Hematopoietic multipotent progenitor cell treated with erythropoietin and hydrocortisone succinate and interleukin-3 and kit ligand, for 4 days (in vitro differentiated cells): ENCODE measurements at regions not wholly inside any gene's neighbourhood (a gene's known extent, or its start where the extent isn't known, plus 50 kb on each side); places are given as distances from the start of the nearest gene placed in this dataset.
A peak's percentile ranks its signal among the peaks of the same experiment; 100 is the strongest.
"Not testable (repeated sequence)": the region's sequence is repeated elsewhere in the genome, so short reads cannot be mapped to it uniquely, and the experiment has no call there.

Experiments
- DNase-seq: peaks from one replicate; pipeline ENCODE4 v3.0.0-alpha.2; 2015

GRCh38 chr1:168826269-168826668, 97.3 kb upstream of the DPT start:
- DNase-seq: no peak

GRCh38 chr1:168827557-168827956, 98.6 kb upstream of the DPT start:
- DNase-seq: no peak

- no peak for DNase-seq
Observed at GRCh38 chr1:168829876-168830275, 100.9 kb upstream of the DPT start.

GRCh38 chr1:168830562-168830961, 101.6 kb upstream of the DPT start:
- DNase-seq: no peak

- no peak for DNase-seq
Observed at GRCh38 chr1:168832661-168833060, 103.7 kb upstream of the DPT start.

GRCh38 chr1:168833362-168833761, 104.4 kb upstream of the DPT start:
- DNase-seq: no peak

GRCh38 chr1:168833801-168834224, 104.8 kb upstream of the DPT start:
- peak; percentile 30 for DNase-seq

GRCh38 chr1:168834225-168834872, 105.3 kb upstream of the DPT start:
- no peak for DNase-seq

GRCh38 chr1:168835176-168835575, 106.2 kb upstream of the DPT start:
- no peak for DNase-seq

- DNase-seq: no peak
Observed at GRCh38 chr1:168835791-168836190, 106.8 kb upstream of the DPT start.

GRCh38 chr1:168836469-168836868, 107.5 kb upstream of the DPT start:
- no peak for DNase-seq

GRCh38 chr1:168837230-168837629, 108.2 kb upstream of the DPT start:
- not testable (repeated sequence) for DNase-seq

- no peak for DNase-seq
Observed at GRCh38 chr1:168842306-168842705, 113.3 kb upstream of the DPT start.

GRCh38 chr1:168842916-168843315, 113.9 kb upstream of the DPT start:
- no peak for DNase-seq

GRCh38 chr1:168843401-168843800, 114.4 kb upstream of the DPT start:
- no peak for DNase-seq

GRCh38 chr1:168843950-168844349, 114.9 kb upstream of the DPT start:
- DNase-seq: no peak

GRCh38 chr1:168845140-168845539, 116.1 kb upstream of the DPT start:
- no peak for DNase-seq

- no peak for DNase-seq
Observed at GRCh38 chr1:168848051-168848450, 119.0 kb upstream of the DPT start.

- no peak for DNase-seq
Observed at GRCh38 chr1:168861421-168862004, 132.5 kb upstream of the DPT start.

- DNase-seq: no peak
Observed at GRCh38 chr1:168863772-168864171, 134.8 kb upstream of the DPT start.

- DNase-seq: no peak
Observed at GRCh38 chr1:168864266-168864665, 135.3 kb upstream of the DPT start.

- DNase-seq: no peak
Observed at GRCh38 chr1:168865850-168866620, 137.0 kb upstream of the DPT start.

- DNase-seq: no peak
Observed at GRCh38 chr1:168867941-168868634, 139.1 kb upstream of the DPT start.

GRCh38 chr1:168871531-168871930, 142.5 kb upstream of the DPT start:
- no peak for DNase-seq
